KMS-11 (cell line): ENCODE measurements at regions not wholly inside any gene's neighbourhood (a gene's known extent, or its start where the extent isn't known, plus 50 kb on each side); places are given as distances from the start of the nearest gene placed in this dataset.

Source experiments
- H2AFZ ChIP-seq: fragments of 200-600 bp; sonication (generic); 2 replicates; pipeline ENCODE4 v1.6.1; 2016; ENCODE audit warnings: antibody characterized with exemption, mixed run types, low read depth
- H3K27ac ChIP-seq: fragments of 200-600 bp; sonication (generic); 2 replicates; pipeline ENCODE4 v1.6.1; 2016; ENCODE audit warnings: mild to moderate bottlenecking, mixed run types
- H3K27me3 ChIP-seq: fragments of 200-600 bp; sonication (generic); 2 replicates; pipeline ENCODE4 v1.6.1; 2017; ENCODE audit warnings: mild to moderate bottlenecking, low read depth, mixed run types, moderate library complexity; ENCODE audit not compliant: insufficient read depth
- H3K36me3 ChIP-seq: fragments of 200-600 bp; sonication (generic); 2 replicates; pipeline ENCODE4 v1.6.1; 2017; ENCODE audit warnings: mild to moderate bottlenecking, mixed run types; ENCODE audit not compliant: insufficient read depth
- H3K4me1 ChIP-seq: fragments of 200-600 bp; sonication (generic); 2 replicates; pipeline ENCODE4 v1.6.1; 2016; ENCODE audit warnings: mild to moderate bottlenecking, low read depth, mixed run types; ENCODE audit not compliant: poor library complexity, severe bottlenecking
- H3K4me2 ChIP-seq: fragments of 200-600 bp; sonication (generic); 2 replicates; pipeline ENCODE4 v1.7.0; 2016; ENCODE audit warnings: mild to moderate bottlenecking, mixed run types
- H3K4me3 ChIP-seq: fragments of 200-600 bp; sonication (generic); IDR thresholded peaks from 2 replicates; pipeline ENCODE4 v1.6.1; 2017; ENCODE audit warnings: low read depth, low read length, mixed read lengths; ENCODE audit not compliant: insufficient read depth
- H3K79me2 ChIP-seq: fragments of 200-600 bp; sonication (generic); 2 replicates; pipeline ENCODE4 v1.6.1; 2016; ENCODE audit warnings: low read depth, mixed run types; ENCODE audit not compliant: insufficient read depth
- H3K9ac ChIP-seq: fragments of 200-600 bp; sonication (generic); 2 replicates; pipeline ENCODE4 v1.6.1; 2016; ENCODE audit warnings: mild to moderate bottlenecking, mixed run types
- H4K20me1 ChIP-seq: fragments of 200-600 bp; sonication (generic); 2 replicates; pipeline ENCODE4 v1.6.1; 2016; ENCODE audit warnings: mild to moderate bottlenecking, mixed run types; ENCODE audit not compliant: insufficient read depth
- CTCF ChIP-seq: fragments of 200-600 bp; sonication (generic); conservative IDR thresholded peaks from 2 replicates; pipeline ENCODE4 v1.6.1; 2017; ENCODE audit warnings: low read depth, mild to moderate bottlenecking, antibody characterized with exemption, low read length, moderate library complexity, mixed read lengths

- Histone ChIP-seq H3K36me3 (no peaks in the 10 kb centered on the region), H3K27ac (no peak overlapping the region), H3K4me3 (no peak overlapping the region), H3K4me2 (no peak overlapping the region), H4K20me1 (no peaks in the 10 kb centered on the region), H3K27me3 (no peaks in the 10 kb centered on the region; the same call in 1 of the 2 replicates), H3K79me2 (no peaks in the 10 kb centered on the region), H3K9ac (no peak overlapping the region), H3K4me1 (no peaks in the 10 kb centered on the region), H2AFZ (no peak overlapping the region)
- no peak for TF ChIP-seq CTCF
These were observed 663.0 kb downstream of the NPHP4 start for GRCh38 chr1:5329068-5329739.

GRCh38 chr1:5324883-5325282 lies 667.3 kb downstream of the NPHP4 start:
- Histone ChIP-seq H3K27ac (no peak overlapping the region), H3K9ac (no peak overlapping the region), H3K4me2 (no peak overlapping the region), H4K20me1 (no peaks in the 10 kb centered on the region), H3K4me3 (no peak overlapping the region), H3K79me2 (no peaks in the 10 kb centered on the region), H3K27me3 (0 out of 2 replicates have a peak, but pooled peaks cover 4% of the 10 kb centered on the region), H3K4me1 (no peaks in the 10 kb centered on the region), H2AFZ (no peak overlapping the region), H3K36me3 (no peaks in the 10 kb centered on the region)
- no peak for TF ChIP-seq CTCF

- H3K27me3 ChIP-seq: peaks cover 4% of the 10 kb centered on the region; the same call in 1 of the 2 replicates
- no peak overlapping the region for H2AFZ ChIP-seq
- no peak overlapping the region for H3K4me2 ChIP-seq
- no peaks in the 10 kb centered on the region for H4K20me1 ChIP-seq
- no peak for TF ChIP-seq CTCF
- no peaks in the 10 kb centered on the region for H3K79me2 ChIP-seq
- H3K36me3 ChIP-seq: no peaks in the 10 kb centered on the region
- no peak overlapping the region for H3K9ac ChIP-seq
- H3K27ac ChIP-seq: no peak overlapping the region
- no peak overlapping the region for H3K4me3 ChIP-seq
- H3K4me1 ChIP-seq: no peaks in the 10 kb centered on the region
These were observed 663.9 kb downstream of the AJAP1 start for GRCh38 chr1:5318143-5318816.

GRCh38 chr1:5317391-5317790 lies 663.0 kb downstream of the AJAP1 start:
- H3K27me3 ChIP-seq: peaks cover 4% of the 10 kb centered on the region; the same call in 1 of the 2 replicates
- H3K36me3 ChIP-seq: no peaks in the 10 kb centered on the region
- H3K9ac ChIP-seq: no peak overlapping the region
- no peaks in the 10 kb centered on the region for H3K4me1 ChIP-seq
- H4K20me1 ChIP-seq: no peaks in the 10 kb centered on the region
- no peak overlapping the region for H3K27ac ChIP-seq
- no peaks in the 10 kb centered on the region for H3K79me2 ChIP-seq
- H2AFZ ChIP-seq: no peak overlapping the region
- TF ChIP-seq CTCF: no peak
- no peak overlapping the region for H3K4me2 ChIP-seq
- no peak overlapping the region for H3K4me3 ChIP-seq
